SU-DHL-6 (cell line): ENCODE measurements at regions not wholly inside any gene's neighbourhood (a gene's known extent, or its start where the extent isn't known, plus 50 kb on each side); places are given as distances from the start of the nearest gene placed in this dataset.
"Not testable (repeated sequence)": the region's sequence is repeated elsewhere in the genome, so short reads cannot be mapped to it uniquely, and the experiment has no call there.

Source experiments
- H2AFZ ChIP-seq: fragments of 200-600 bp; sonication (generic); 2 replicates; pipeline ENCODE4 v1.6.1; 2014; ENCODE audit warnings: low read depth, mild to moderate bottlenecking, moderate library complexity, mixed read lengths, antibody characterized with exemption, low read length; ENCODE audit not compliant: severe bottlenecking
- H3F3A ChIP-seq: fragments of 200-600 bp; shearing (Covaris generic); 2 replicates; pipeline ENCODE4 v1.6.0; 2016; ENCODE audit warnings: antibody characterized with exemption, mild to moderate bottlenecking; ENCODE audit not compliant: insufficient read depth
- H3K27ac ChIP-seq: fragments of 200-600 bp; sonication (generic); 2 replicates; pipeline ENCODE4 v1.5.1; 2016; ENCODE audit warnings: low read depth, mild to moderate bottlenecking, low read length, moderate library complexity, mixed read lengths
- H3K27me3 ChIP-seq: fragments of 200-600 bp; sonication (generic), shearing (Covaris generic); 2 replicates; pipeline ENCODE4 v1.6.0; 2014; ENCODE audit warnings: mild to moderate bottlenecking, low read length
- H3K36me3 ChIP-seq: fragments of 200-600 bp; sonication (generic); 2 replicates; pipeline ENCODE4 v1.6.1; 2014; ENCODE audit warnings: mild to moderate bottlenecking, low read length, mixed read lengths
- H3K4me2 ChIP-seq: fragments of 300-600, 200-600 bp; shearing (Covaris generic), sonication (generic); 2 replicates; pipeline ENCODE4 v1.6.0; 2014; ENCODE audit warnings: low read length, low read depth, mild to moderate bottlenecking; ENCODE audit not compliant: poor library complexity, severe bottlenecking
- H3K4me3 ChIP-seq: fragments of 200-600 bp; sonication (generic); 2 replicates; pipeline ENCODE4 v1.5.1; 2014; ENCODE audit warnings: antibody characterized with exemption, low read length, mild to moderate bottlenecking, mixed read lengths; ENCODE audit not compliant: insufficient read depth, poor library complexity, severe bottlenecking
- H3K79me2 ChIP-seq: fragments of 200-600 bp; sonication (generic); 2 replicates; pipeline ENCODE4 v1.6.1; 2014; ENCODE audit warnings: mild to moderate bottlenecking, low read length, moderate library complexity; ENCODE audit not compliant: insufficient read depth
- H3K9ac ChIP-seq: fragments of 200-600 bp; sonication (generic); 2 replicates; pipeline ENCODE4 v1.7.0; 2014; ENCODE audit warnings: mild to moderate bottlenecking, low read length
- H3K9me2 ChIP-seq: fragments of 200-600 bp; sonication (generic); replicated peaks from 2 replicates; pipeline ENCODE4 v1.6.1; 2014; ENCODE audit warnings: low read length; ENCODE audit not compliant: insufficient read depth
- H3K9me3 ChIP-seq: fragments of 200-600 bp; sonication (generic); 2 replicates; pipeline ENCODE4 v1.6.1; 2014; ENCODE audit warnings: low read length, mixed read lengths; ENCODE audit not compliant: insufficient read depth
- H4K20me1 ChIP-seq: fragments of 200-600 bp; sonication (generic); 2 replicates; pipeline ENCODE4 v1.6.1; 2014; ENCODE audit warnings: low read depth, mild to moderate bottlenecking, antibody characterized with exemption, low read length, moderate library complexity, mixed read lengths
- CTCF ChIP-seq: fragments of 200-600 bp; sonication (generic); IDR thresholded peaks from one replicate; pipeline ENCODE4 v1.5.1; 2017; ENCODE audit warnings: antibody characterized with exemption, mild to moderate bottlenecking, low read length, moderate library complexity; ENCODE audit not compliant: insufficient read depth, poor library complexity, severe bottlenecking
- EZH2phosphoT487 ChIP-seq: fragments of 200-600 bp; sonication (generic), shearing (Covaris generic); conservative IDR thresholded peaks from 2 replicates; pipeline ENCODE4 v1.6.1; 2018; ENCODE audit warnings: mild to moderate bottlenecking, antibody characterized with exemption, low read length, moderate library complexity, mixed read lengths

- H3K9me2 ChIP-seq, result no peaks in the 10 kb centered on the region
- no peaks in the 10 kb centered on the region for H4K20me1 ChIP-seq
- H3K4me3 ChIP-seq, result no peak overlapping the region
- no peak overlapping the region for H3K27ac ChIP-seq
- no peak overlapping the region for H3K9ac ChIP-seq
- no peaks in the 10 kb centered on the region for H3K36me3 ChIP-seq
- no peak for TF ChIP-seq EZH2phosphoT487
- TF ChIP-seq CTCF, result no peak
- no peak overlapping the region for H3K4me2 ChIP-seq
- H3K27me3 ChIP-seq, result no peaks in the 10 kb centered on the region
- H3F3A ChIP-seq, result no peaks in the 10 kb centered on the region
- no peaks in the 10 kb centered on the region for H3K9me3 ChIP-seq
- H3K79me2 ChIP-seq, result no peaks in the 10 kb centered on the region
- no peak overlapping the region for H2AFZ ChIP-seq
Observed at GRCh38 chr4:131649227-131649626, 1499.9 kb upstream of the PCDH10 start.

GRCh38 chr4:131650951-131651350, 1498.1 kb upstream of the PCDH10 start:
- H3K9me2 ChIP-seq, result no peaks in the 10 kb centered on the region
- no peaks in the 10 kb centered on the region for H3K27me3 ChIP-seq
- no peaks in the 10 kb centered on the region for H4K20me1 ChIP-seq
- H3K36me3 ChIP-seq, result no peaks in the 10 kb centered on the region
- no peaks in the 10 kb centered on the region for H3F3A ChIP-seq
- no peak overlapping the region for H3K9ac ChIP-seq
- H3K9me3 ChIP-seq, result no peaks in the 10 kb centered on the region
- H3K4me3 ChIP-seq, result no peak overlapping the region
- no peak overlapping the region for H2AFZ ChIP-seq
- no peaks in the 10 kb centered on the region for H3K79me2 ChIP-seq
- no peak for TF ChIP-seq EZH2phosphoT487
- TF ChIP-seq CTCF, result no peak
- no peak overlapping the region for H3K4me2 ChIP-seq
- no peak overlapping the region for H3K27ac ChIP-seq

DNA sequence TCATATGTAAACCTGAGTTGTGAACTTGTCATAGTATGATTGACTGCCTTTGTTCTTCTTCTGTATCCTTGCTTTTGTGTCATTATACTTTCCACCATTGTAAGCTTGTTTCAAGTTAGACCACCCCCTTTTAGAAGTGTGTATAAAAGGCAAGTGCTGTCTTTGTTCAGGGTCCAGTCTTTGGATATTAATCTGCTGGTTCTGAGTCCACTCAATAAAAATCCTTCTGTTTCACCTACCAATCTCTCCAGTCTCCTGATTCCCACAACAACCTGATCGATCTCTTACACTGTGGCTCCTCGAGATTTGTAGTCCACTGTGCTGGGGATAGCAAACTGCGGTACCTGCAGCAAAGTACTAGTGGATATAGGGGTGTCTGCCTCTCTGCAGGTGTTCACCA, 1465.8 kb upstream of the PCDH10 start:
- not testable (repeated sequence) for H3F3A ChIP-seq, H3K9ac ChIP-seq, H3K9me2 ChIP-seq, H4K20me1 ChIP-seq, H2AFZ ChIP-seq, H3K79me2 ChIP-seq, H3K4me2 ChIP-seq, H3K36me3 ChIP-seq, H3K4me3 ChIP-seq, H3K27me3 ChIP-seq, H3K27ac ChIP-seq, H3K9me3 ChIP-seq

- H3K79me2 ChIP-seq, result no peaks in the 10 kb centered on the region
- no peaks in the 10 kb centered on the region for H3K9me2 ChIP-seq
- H3K9ac ChIP-seq, result no peak overlapping the region
- no peak overlapping the region for H3K4me3 ChIP-seq
- H3K36me3 ChIP-seq, result no peaks in the 10 kb centered on the region
- no peak overlapping the region for H3K4me2 ChIP-seq
- no peak overlapping the region for H3K27ac ChIP-seq
- H3K9me3 ChIP-seq, result no peaks in the 10 kb centered on the region
- no peak overlapping the region for H2AFZ ChIP-seq
- H3F3A ChIP-seq, result no peaks in the 10 kb centered on the region
- TF ChIP-seq EZH2phosphoT487 (no peak), CTCF (no peak)
- no peaks in the 10 kb centered on the region for H4K20me1 ChIP-seq
- H3K27me3 ChIP-seq, result no peaks in the 10 kb centered on the region
Observed at GRCh38 chr4:131721883-131722282, 1427.2 kb upstream of the PCDH10 start.

DNA sequence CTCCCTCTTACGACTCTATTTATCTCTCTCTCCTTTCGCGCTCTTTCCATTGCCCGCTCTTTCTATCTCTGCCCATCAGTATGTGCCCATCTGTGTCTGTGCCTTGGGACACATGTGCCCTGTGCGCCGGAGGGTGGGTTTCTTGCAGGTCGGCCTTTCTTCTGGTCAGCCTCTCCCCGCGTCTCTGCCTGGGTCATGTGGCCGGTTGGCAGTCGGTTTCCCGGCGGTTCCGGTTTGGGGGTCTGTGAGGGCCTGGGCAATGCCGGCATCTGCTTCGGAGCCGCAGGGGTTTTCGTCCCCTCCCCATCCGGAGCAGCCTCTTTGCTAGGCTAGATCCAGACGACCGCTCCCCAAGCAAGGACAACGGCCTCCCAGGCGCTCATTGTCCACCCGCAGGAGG, 1426.0 kb upstream of the PCDH10 start:
- not testable (repeated sequence) for H4K20me1 ChIP-seq, H3K4me3 ChIP-seq, H2AFZ ChIP-seq, H3K27me3 ChIP-seq, H3K79me2 ChIP-seq, H3K9me2 ChIP-seq, H3K27ac ChIP-seq, H3K9me3 ChIP-seq, H3F3A ChIP-seq, H3K9ac ChIP-seq, H3K4me2 ChIP-seq, H3K36me3 ChIP-seq

DNA sequence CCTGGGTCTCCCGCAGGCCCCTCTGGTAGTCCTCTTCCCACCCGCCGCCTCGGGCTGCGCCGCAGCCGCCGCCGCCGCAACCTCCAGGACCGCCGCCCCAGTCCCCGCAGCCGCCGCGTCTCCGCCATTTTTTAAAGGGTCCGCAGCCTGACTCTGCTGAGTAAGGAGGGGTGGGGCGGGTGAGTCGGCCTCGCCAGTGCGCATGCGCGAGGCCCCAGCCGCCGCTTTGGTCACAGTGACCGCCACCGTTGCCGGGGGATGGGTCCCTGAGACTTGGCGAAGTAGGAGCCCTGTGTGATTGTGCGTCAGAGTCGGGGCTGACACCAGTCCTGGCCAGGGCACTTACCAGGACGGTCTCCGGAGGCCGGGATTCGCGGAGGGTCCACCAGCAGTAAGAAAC, 1424.2 kb upstream of the PCDH10 start:
- not testable (repeated sequence) for H3K4me3 ChIP-seq

More for the DNA sequence above, 1424.2 kb upstream of the PCDH10 start:
- not testable (repeated sequence) for H3K27me3 ChIP-seq, H3K27ac ChIP-seq, H3K9me2 ChIP-seq, H3K36me3 ChIP-seq, H4K20me1 ChIP-seq, H3F3A ChIP-seq, H3K79me2 ChIP-seq, H3K4me2 ChIP-seq, H3K9ac ChIP-seq, H3K9me3 ChIP-seq, H2AFZ ChIP-seq
